ENCODE measurements at regions not wholly inside any gene's neighbourhood (a gene's known extent, or its start where the extent isn't known, plus 50 kb on each side); places are given as distances from the start of the nearest gene placed in this dataset.

- Histone ChIP-seq H3K36me3 (ENCODE audit: control insufficient read depth in 2 of 3, insufficient read depth in 3 of 3, low read length in 3 of 3) (no peaks in the 10 kb centered on the region), H3K9ac (ENCODE audit: low read length in 3 of 3) (no peak overlapping the region), H3K27ac (ENCODE audit: low read depth in 2 of 2, low read length in 2 of 2) (no peak overlapping the region), H3K9me3 (ENCODE audit: control insufficient read depth in 2 of 3, insufficient read depth in 1 of 3, low read length in 3 of 3) (no peaks in the 10 kb centered on the region), H3K27me3 (ENCODE audit: control insufficient read depth, insufficient read depth, low read length) (no peaks in the 10 kb centered on the region), H3K4me3 (ENCODE audit: low read length in 3 of 3) (no peak overlapping the region), H3K4me1 (ENCODE audit: control insufficient read depth in 2 of 3, insufficient read depth in 2 of 3, low read depth in 1 of 3, low read length in 3 of 3) (no peaks in the 10 kb centered on the region)
- DNase-seq (peak in 3 of 5 donors; percentile 19 to 60 (median 56)), FAIRE-seq (no peak)
- intact Hi-C loops (cut with DNase I) = no loop called here
- TF ChIP-seq CTCF (IDR thresholded peaks at IDR 0.05; ENCODE audit: borderline replicate concordance, extremely low read depth, insufficient read depth) = no peak
Observed at GRCh38 chr3:181623924-181624694, 87.6 kb upstream of the SOX2 start.

GRCh38 chr3:181622365-181622764, 89.4 kb upstream of the SOX2 start:
- no peak for FAIRE-seq
- H3K27ac ChIP-seq (ENCODE audit: low read depth in 2 of 2, low read length in 2 of 2) = no peak overlapping the region

GRCh38 chr3:181619897-181620296, 91.8 kb upstream of the SOX2 start:
- H3K4me3 ChIP-seq (ENCODE audit: low read length in 3 of 3) = no peak overlapping the region
- H3K4me1 ChIP-seq (ENCODE audit: control insufficient read depth in 2 of 3, insufficient read depth in 2 of 3, low read depth in 1 of 3, low read length in 3 of 3) = no peaks in the 10 kb centered on the region
- no peak for DNase-seq
- no peaks in the 10 kb centered on the region for H3K27me3 ChIP-seq (ENCODE audit: control insufficient read depth, insufficient read depth, low read length)
- intact Hi-C loops (cut with DNase I) = no loop called here
- no peaks in the 10 kb centered on the region for H3K9me3 ChIP-seq (ENCODE audit: control insufficient read depth in 2 of 3, insufficient read depth in 1 of 3, low read length in 3 of 3)
- H3K9ac ChIP-seq (ENCODE audit: low read length in 3 of 3) = no peak overlapping the region
- no peak for FAIRE-seq
- TF ChIP-seq CTCF (IDR thresholded peaks at IDR 0.05; ENCODE audit: borderline replicate concordance, extremely low read depth, insufficient read depth) = no peak
- H3K36me3 ChIP-seq (ENCODE audit: control insufficient read depth in 2 of 3, insufficient read depth in 3 of 3, low read length in 3 of 3) = no peaks in the 10 kb centered on the region
- H3K27ac ChIP-seq (ENCODE audit: low read depth in 2 of 2, low read length in 2 of 2) = no peak overlapping the region

More at GRCh38 chr3:181622365-181622764, 89.4 kb upstream of the SOX2 start:
- Histone ChIP-seq H3K36me3 (ENCODE audit: control insufficient read depth in 2 of 3, insufficient read depth in 3 of 3, low read length in 3 of 3) (no peaks in the 10 kb centered on the region), H3K9me3 (ENCODE audit: control insufficient read depth in 2 of 3, insufficient read depth in 1 of 3, low read length in 3 of 3) (no peaks in the 10 kb centered on the region), H3K27me3 (ENCODE audit: control insufficient read depth, insufficient read depth, low read length) (no peaks in the 10 kb centered on the region), H3K4me3 (ENCODE audit: low read length in 3 of 3) (no peak overlapping the region), H3K9ac (ENCODE audit: low read length in 3 of 3) (no peak overlapping the region), H3K4me1 (ENCODE audit: control insufficient read depth in 2 of 3, insufficient read depth in 2 of 3, low read depth in 1 of 3, low read length in 3 of 3) (no peaks in the 10 kb centered on the region)
- TF ChIP-seq CTCF (IDR thresholded peaks at IDR 0.05; ENCODE audit: borderline replicate concordance, extremely low read depth, insufficient read depth) = no peak
- intact Hi-C loops (cut with DNase I) = no loop called here
- no peak for DNase-seq

All from kidney (tissue), 13 donors.